Stimulated activated CD4-positive, alpha-beta T cell treated with anti-CD3 and anti-CD28 coated beads, TNF-alpha, amount 100 ng/mL, for 24 hours (primary cell): ENCODE measurements at regions not wholly inside any gene's neighbourhood (a gene's known extent, or its start where the extent isn't known, plus 50 kb on each side); places are given as distances from the start of the nearest gene placed in this dataset.

Experiments
- DNase-seq, 3 experiments: peaks; one replicate each; pipeline ENCODE4 v3.0.0-alpha.2; 2020; ENCODE audit warnings: low read depth in 3 of 3

- no peak for DNase-seq
Measured at GRCh38 chr15:39333896-39334295, 247.0 kb upstream of the THBS1 start.

GRCh38 chr15:39336926-39337325 lies 244.0 kb upstream of the THBS1 start:
- DNase-seq: no peak

- no peak for DNase-seq
Measured at GRCh38 chr15:39338251-39338650, 242.6 kb upstream of the THBS1 start.

GRCh38 chr15:39340903-39341645 lies 239.8 kb upstream of the THBS1 start:
- no peak for DNase-seq

GRCh38 chr15:39344662-39345141 lies 236.2 kb upstream of the THBS1 start:
- no peak for DNase-seq

- no peak for DNase-seq
Measured at GRCh38 chr15:39345176-39345575, 235.7 kb upstream of the THBS1 start.

GRCh38 chr15:39347453-39347852 lies 233.4 kb upstream of the THBS1 start:
- no peak for DNase-seq

- DNase-seq: no peak
Measured at GRCh38 chr15:39350785-39351184, 230.1 kb upstream of the THBS1 start.

- DNase-seq: no peak
Measured at GRCh38 chr15:39354189-39354588, 226.7 kb upstream of the THBS1 start.

GRCh38 chr15:39357480-39358268 lies 223.2 kb upstream of the THBS1 start:
- no peak for DNase-seq

GRCh38 chr15:39358441-39359041 lies 222.3 kb upstream of the THBS1 start:
- DNase-seq: no peak

- DNase-seq: no peak
Measured at GRCh38 chr15:39359771-39360170, 221.1 kb upstream of the THBS1 start.

GRCh38 chr15:39360452-39360851 lies 220.4 kb upstream of the THBS1 start:
- DNase-seq: no peak

GRCh38 chr15:39361497-39361896 lies 219.4 kb upstream of the THBS1 start:
- DNase-seq: no peak

GRCh38 chr15:39362821-39363561 lies 217.9 kb upstream of the THBS1 start:
- DNase-seq: no peak

- DNase-seq: no peak
Measured at GRCh38 chr15:39363761-39364586, 216.9 kb upstream of the THBS1 start.

- no peak for DNase-seq
Measured at GRCh38 chr15:39364721-39365120, 216.2 kb upstream of the THBS1 start.

GRCh38 chr15:39365161-39365560 lies 215.7 kb upstream of the THBS1 start:
- no peak for DNase-seq

- DNase-seq: no peak
Measured at GRCh38 chr15:39365873-39366272, 215.0 kb upstream of the THBS1 start.

GRCh38 chr15:39367596-39367995 lies 213.3 kb upstream of the THBS1 start:
- DNase-seq: no peak

- DNase-seq: no peak
Measured at GRCh38 chr15:39369768-39370167, 211.1 kb upstream of the THBS1 start.
